OCI-LY3 (cell line): ENCODE measurements at regions not wholly inside any gene's neighbourhood (a gene's known extent, or its start where the extent isn't known, plus 50 kb on each side); places are given as distances from the start of the nearest gene placed in this dataset.

ENCODE experiments used
- H2AFZ ChIP-seq: fragments of 200-600, 300-600 bp; shearing (Covaris generic); 2 replicates; pipeline ENCODE4 v1.6.0; 2014; ENCODE audit warnings: antibody characterized with exemption, low read depth, low read length
- H3K27ac ChIP-seq: fragments of 200-600, 300-600 bp; sonication (generic); 2 replicates; pipeline ENCODE4 v1.5.1; 2014; ENCODE audit warnings: mild to moderate bottlenecking, low read length, moderate library complexity, mixed read lengths
- H3K27me3 ChIP-seq: fragments of 200-600, 300-600 bp; sonication (generic); 2 replicates; pipeline ENCODE4 v1.6.1; 2014; ENCODE audit warnings: low read depth, low read length, mixed read lengths
- H3K36me3 ChIP-seq: fragments of 200-600, 300-600 bp; sonication (generic); replicated peaks from 2 replicates; pipeline ENCODE3; 2014; ENCODE audit warnings: low read depth, low read length, mixed read lengths
- H3K4me1 ChIP-seq: fragments of 300-600, 200-600 bp; sonication (generic); 2 replicates; pipeline ENCODE4 v1.6.1; 2014; ENCODE audit warnings: low read length, mixed read lengths
- H3K4me2 ChIP-seq: fragments of 200-600, 300-600 bp; sonication (generic); 2 replicates; pipeline ENCODE4 v1.6.1; 2014; ENCODE audit warnings: low read length, mixed read lengths
- H3K4me3 ChIP-seq: fragments of 300-600, 200-600 bp; sonication (generic); 2 replicates; pipeline ENCODE4 v1.5.1; 2014; ENCODE audit warnings: antibody characterized with exemption, mild to moderate bottlenecking, low read length, moderate library complexity
- H3K79me2 ChIP-seq: fragments of 300-600, 200-600 bp; shearing (Covaris generic); 2 replicates; pipeline ENCODE4 v1.6.1; 2014; ENCODE audit warnings: mild to moderate bottlenecking, low read length, mixed read lengths
- H3K9ac ChIP-seq: fragments of 300-600, 200-600 bp; shearing (Covaris generic); 2 replicates; pipeline ENCODE4 v1.6.0; 2014; ENCODE audit warnings: mild to moderate bottlenecking, low read length, moderate library complexity
- H3K9me3 ChIP-seq: fragments of 200-600, 300-600 bp; shearing (Covaris generic); 2 replicates; pipeline ENCODE4 v1.6.1; 2014; ENCODE audit warnings: low read length, mixed read lengths; ENCODE audit not compliant: insufficient read depth
- H4K20me1 ChIP-seq: fragments of 200-600, 300-600 bp; sonication (generic); 2 replicates; pipeline ENCODE4 v1.6.1; 2016; ENCODE audit warnings: low read length, mixed read lengths; ENCODE audit not compliant: insufficient read depth
- EZH2phosphoT487 ChIP-seq: fragments of 200-600 bp; shearing (Covaris generic); IDR thresholded peaks from 2 replicates; pipeline ENCODE4 v1.6.1; 2018; ENCODE audit warnings: antibody characterized with exemption, mixed run types, low read depth
- TF ChIP-seq, protein P1 (sequence below): fragments of 200-600, 300-600 bp; sonication (generic); IDR thresholded peaks from 2 replicates; pipeline ENCODE4 v1.5.1; 2014; ENCODE audit warnings: antibody characterized with exemption, low read length, low read depth

DNA sequence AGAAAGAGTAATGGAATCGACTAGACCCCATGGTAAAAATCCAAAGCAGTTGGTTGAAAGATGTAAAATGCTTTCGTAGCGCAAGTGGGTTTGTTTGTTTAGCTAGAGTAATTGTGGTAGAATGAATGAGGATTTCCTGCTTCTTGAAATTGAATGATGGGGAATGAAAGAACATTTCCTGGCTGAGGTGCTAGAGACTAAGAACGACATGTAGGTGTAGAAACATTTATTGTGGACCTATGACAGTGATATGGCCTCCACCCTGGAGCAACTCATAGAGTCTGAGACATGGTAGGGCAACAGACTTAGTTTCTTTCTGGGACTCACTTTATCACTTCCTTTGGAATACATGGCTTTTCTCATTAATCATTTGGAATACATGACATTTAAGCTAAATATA is 467.6 kb upstream of the CFAP20DC start:
- H2AFZ ChIP-seq = no peak overlapping the region
- no peak overlapping the region for H3K4me3 ChIP-seq
- no peak overlapping the region for H3K9ac ChIP-seq
- no peaks in the 10 kb centered on the region for H3K36me3 ChIP-seq
- H3K27me3 ChIP-seq = 0 out of 2 replicates have a peak, but pooled peaks cover 4% of the 10 kb centered on the region
- H3K4me1 ChIP-seq = no peaks in the 10 kb centered on the region
- H3K9me3 ChIP-seq = no peaks in the 10 kb centered on the region
- no peaks in the 10 kb centered on the region for H3K79me2 ChIP-seq
- no peak overlapping the region for H3K27ac ChIP-seq
- no peaks in the 10 kb centered on the region for H4K20me1 ChIP-seq
- TF ChIP-seq, protein P1, sequence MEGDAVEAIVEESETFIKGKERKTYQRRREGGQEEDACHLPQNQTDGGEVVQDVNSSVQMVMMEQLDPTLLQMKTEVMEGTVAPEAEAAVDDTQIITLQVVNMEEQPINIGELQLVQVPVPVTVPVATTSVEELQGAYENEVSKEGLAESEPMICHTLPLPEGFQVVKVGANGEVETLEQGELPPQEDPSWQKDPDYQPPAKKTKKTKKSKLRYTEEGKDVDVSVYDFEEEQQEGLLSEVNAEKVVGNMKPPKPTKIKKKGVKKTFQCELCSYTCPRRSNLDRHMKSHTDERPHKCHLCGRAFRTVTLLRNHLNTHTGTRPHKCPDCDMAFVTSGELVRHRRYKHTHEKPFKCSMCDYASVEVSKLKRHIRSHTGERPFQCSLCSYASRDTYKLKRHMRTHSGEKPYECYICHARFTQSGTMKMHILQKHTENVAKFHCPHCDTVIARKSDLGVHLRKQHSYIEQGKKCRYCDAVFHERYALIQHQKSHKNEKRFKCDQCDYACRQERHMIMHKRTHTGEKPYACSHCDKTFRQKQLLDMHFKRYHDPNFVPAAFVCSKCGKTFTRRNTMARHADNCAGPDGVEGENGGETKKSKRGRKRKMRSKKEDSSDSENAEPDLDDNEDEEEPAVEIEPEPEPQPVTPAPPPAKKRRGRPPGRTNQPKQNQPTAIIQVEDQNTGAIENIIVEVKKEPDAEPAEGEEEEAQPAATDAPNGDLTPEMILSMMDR = no peak
- TF ChIP-seq EZH2phosphoT487 = no peak
- no peak overlapping the region for H3K4me2 ChIP-seq

DNA sequence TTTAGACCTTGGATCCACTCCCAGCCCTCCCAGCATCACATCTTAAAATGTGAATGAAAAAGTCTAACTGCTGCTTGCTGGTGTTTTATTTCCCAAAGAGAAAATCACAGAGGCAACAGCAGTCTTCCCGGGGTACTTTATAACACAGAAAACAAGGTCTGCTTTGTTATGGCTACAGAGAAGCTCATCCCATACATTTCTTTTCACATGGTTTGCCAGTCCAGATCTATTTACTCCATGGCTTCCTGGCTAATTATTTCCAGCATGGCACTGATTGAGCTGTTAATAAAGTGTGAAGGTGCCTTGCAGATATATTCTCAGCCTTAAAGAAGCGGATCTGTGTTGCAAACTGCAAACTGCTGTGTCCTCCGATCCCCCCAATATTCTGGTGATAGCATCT is 466.1 kb upstream of the CFAP20DC start:
- H2AFZ ChIP-seq = no peak overlapping the region
- no peak overlapping the region for H3K9ac ChIP-seq
- H4K20me1 ChIP-seq = no peaks in the 10 kb centered on the region
- H3K27ac ChIP-seq = no peak overlapping the region
- H3K27me3 ChIP-seq = 0 out of 2 replicates have a peak, but pooled peaks cover 4% of the 10 kb centered on the region
- no peak overlapping the region for H3K4me3 ChIP-seq
- H3K4me2 ChIP-seq = no peak overlapping the region
- no peaks in the 10 kb centered on the region for H3K79me2 ChIP-seq
- TF ChIP-seq, protein P1 = no peak
- TF ChIP-seq EZH2phosphoT487 = no peak
- H3K9me3 ChIP-seq = no peaks in the 10 kb centered on the region
- H3K4me1 ChIP-seq = no peaks in the 10 kb centered on the region
- H3K36me3 ChIP-seq = no peaks in the 10 kb centered on the region

DNA sequence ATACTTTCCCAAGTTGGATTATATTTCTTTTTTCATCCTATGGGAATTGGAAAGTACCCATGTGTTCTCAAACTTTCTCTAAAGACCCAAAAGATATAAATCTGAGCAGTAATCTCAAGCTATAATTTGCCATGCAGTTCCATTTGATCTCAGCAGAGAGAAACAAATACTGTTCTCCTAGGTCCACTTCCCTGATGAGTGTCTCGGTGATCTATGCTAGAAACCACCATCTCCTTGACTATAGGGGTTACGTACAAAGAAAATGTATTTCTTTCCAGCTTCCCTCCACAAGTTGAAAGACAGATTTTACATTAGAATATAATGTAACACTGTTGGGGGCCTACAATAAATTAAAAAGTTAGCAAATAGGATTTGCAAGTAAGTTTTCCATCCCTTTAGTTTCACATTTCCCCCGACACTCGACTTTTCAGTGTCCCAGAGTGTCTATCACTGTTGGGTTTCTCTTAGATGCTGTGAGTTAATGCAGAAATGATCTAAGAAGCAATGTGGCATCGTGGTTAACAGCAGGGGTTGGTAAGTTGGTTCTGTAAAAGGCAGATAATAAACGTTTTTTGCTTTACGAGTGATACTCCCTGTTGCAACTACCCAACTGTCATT is 465.1 kb upstream of the CFAP20DC start:
- no peaks in the 10 kb centered on the region for H3K9me3 ChIP-seq
- H3K9ac ChIP-seq = no peak overlapping the region
- no peak overlapping the region for H3K27ac ChIP-seq
- H3K4me2 ChIP-seq = peak overlapping the region; percentile 17; the same call in 1 of the 2 replicates
- peak overlapping the region; percentile 5; the same call in 1 of the 2 replicates for H3K4me3 ChIP-seq
- peak overlapping the region; percentile 22; the same call in 1 of the 2 replicates for H2AFZ ChIP-seq
- H3K79me2 ChIP-seq = no peaks in the 10 kb centered on the region
- 0 out of 2 replicates have a peak, but pooled peaks cover 4% of the 10 kb centered on the region for H3K27me3 ChIP-seq
- TF ChIP-seq EZH2phosphoT487 = no peak
- TF ChIP-seq, protein P1 = no peak
- H3K4me1 ChIP-seq = no peaks in the 10 kb centered on the region
- no peaks in the 10 kb centered on the region for H3K36me3 ChIP-seq
- H4K20me1 ChIP-seq = no peaks in the 10 kb centered on the region

DNA sequence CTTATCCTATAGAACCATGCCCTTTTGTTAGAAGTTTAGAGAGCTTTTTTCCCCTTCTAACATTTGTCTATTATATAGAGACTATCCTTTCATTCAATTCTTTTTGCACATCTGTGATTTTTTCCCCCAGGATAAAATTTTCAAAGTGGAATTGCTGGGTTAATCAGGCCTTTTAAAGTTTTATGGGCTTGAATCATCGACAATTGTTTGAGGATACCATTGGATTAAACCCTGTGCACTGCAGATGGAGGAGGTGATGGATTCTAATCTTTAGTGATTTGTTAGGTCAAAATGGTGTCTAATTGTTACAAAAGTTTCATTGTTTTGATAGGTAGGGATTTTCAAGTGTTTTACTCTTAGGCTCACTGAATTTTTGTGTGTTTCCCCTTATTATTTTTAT is 463.7 kb upstream of the CFAP20DC start:
- H3K9me3 ChIP-seq = no peaks in the 10 kb centered on the region
- no peak overlapping the region for H3K4me3 ChIP-seq
- H3K4me2 ChIP-seq = no peak overlapping the region
- H3K79me2 ChIP-seq = no peaks in the 10 kb centered on the region
- H3K27ac ChIP-seq = no peak overlapping the region
- 0 out of 2 replicates have a peak, but pooled peaks cover 4% of the 10 kb centered on the region for H3K27me3 ChIP-seq
- no peak overlapping the region for H2AFZ ChIP-seq
- no peaks in the 10 kb centered on the region for H3K4me1 ChIP-seq
- no peak overlapping the region for H3K9ac ChIP-seq
- H3K36me3 ChIP-seq = no peaks in the 10 kb centered on the region
- H4K20me1 ChIP-seq = no peaks in the 10 kb centered on the region
- TF ChIP-seq, protein P1 = no peak
- TF ChIP-seq EZH2phosphoT487 = no peak
